K562 (cell line): ENCODE measurements at regions not wholly inside any gene's neighbourhood (a gene's known extent, or its start where the extent isn't known, plus 50 kb on each side); places are given as distances from the start of the nearest gene placed in this dataset.
A peak's percentile ranks its signal among the peaks of the same experiment; 100 is the strongest.

Source experiments
- CEBPG ChIP-seq, 3 experiments: fragments of 200-800 bp in 1 of 3; sonication (Bioruptor generic) in 1 of 3; sonication (generic) in 1 of 3; formaldehyde crosslinking in 1 of 3; IDR thresholded peaks in 2 of 3; conservative IDR thresholded peaks in 1 of 3; 2 replicates each; pipeline versions ENCODE4 v1.6.1 to v1.8.0; 2016 to 2022; ENCODE audit warnings: missing compliant biosample characterization in 2 of 3, missing genetic modification characterization in 2 of 3, mild to moderate bottlenecking in 1 of 3, missing genetic modification reagents in 1 of 3
- CHD1 ChIP-seq: fragments of 200-600 bp; sonication (generic); IDR thresholded peaks from one replicate; pipeline ENCODE4 v1.6.1; 2012; ENCODE audit warnings: mild to moderate bottlenecking, moderate library complexity, low read length, inconsistent platforms
- CXXC5 ChIP-seq: fragments of 250-450 bp; sonication (Bioruptor Pico); IDR thresholded peaks from 2 replicates; pipeline ENCODE4 v1.8.0; 2022; ENCODE audit warnings: inconsistent platforms, mild to moderate bottlenecking, moderate library complexity
- EP300 ChIP-seq: IDR thresholded peaks from 2 replicates; pipeline ENCODE4 v1.6.1; 2012; ENCODE audit warnings: low read length, improper control_type of control experiment
- KLF10 ChIP-seq: fragments of 250-450 bp; sonication (Bioruptor Pico); IDR thresholded peaks from 2 replicates; pipeline ENCODE4 v1.6.1; 2021; ENCODE audit warnings: matching md5 sums
- LEF1 ChIP-seq: fragments of 450-650 bp; IDR thresholded peaks from 2 replicates; pipeline ENCODE4 v1.6.1; 2016; ENCODE audit warnings: mild to moderate bottlenecking
- MEF2D ChIP-seq: conservative IDR thresholded peaks from 2 replicates; pipeline ENCODE4 v1.6.1; 2016; ENCODE audit warnings: low read depth, missing genetic modification characterization, missing compliant biosample characterization
- PYGO2 ChIP-seq: fragments of 450-650 bp; IDR thresholded peaks from 2 replicates; pipeline ENCODE4 v1.6.1; 2016; ENCODE audit warnings: mild to moderate bottlenecking, missing genetic modification characterization, moderate library complexity, missing compliant biosample characterization
- RBM14 ChIP-seq: fragments of 200-400 bp; formaldehyde crosslinking; IDR thresholded peaks from 2 replicates; pipeline ENCODE4 v1.6.1; 2018; ENCODE audit warnings: low read depth, mild to moderate bottlenecking, low read length, moderate library complexity, borderline replicate concordance; ENCODE audit not compliant: insufficient read depth
- SAP30 ChIP-seq: fragments of 200-600 bp; sonication (generic); IDR thresholded peaks from 2 replicates; pipeline ENCODE4 v1.6.1; 2012; ENCODE audit warnings: borderline replicate concordance, low read depth, mild to moderate bottlenecking, moderate library complexity, low read length, control low read depth, inconsistent platforms; ENCODE audit not compliant: insufficient read depth, poor library complexity, severe bottlenecking
- SRF ChIP-seq, 2 experiments: fragments of 250-450, 450-650 bp in 1 of 2; sonication (Bioruptor Pico) in 1 of 2; sonication (generic) in 1 of 2; formaldehyde crosslinking; IDR thresholded peaks; 2 replicates each; pipeline versions ENCODE4 v1.5.0 to v1.5.1; 2020 to 2022; ENCODE audit warnings: mild to moderate bottlenecking in 1 of 2, missing genetic modification reagents in 1 of 2
- TOE1 ChIP-seq, 2 experiments: fragments of 450-650 bp in 1 of 2; sonication (generic) in 1 of 2; formaldehyde crosslinking in 1 of 2; IDR thresholded peaks; 2 replicates each; pipeline versions ENCODE4 v1.7.1 to v1.8.0; 2016 to 2022; ENCODE audit warnings: borderline replicate concordance in 2 of 2, mild to moderate bottlenecking in 2 of 2, antibody characterized with exemption in 1 of 2, inconsistent platforms in 1 of 2, low read depth in 1 of 2, missing genetic modification reagents in 1 of 2, moderate library complexity in 1 of 2
- TRIM24 ChIP-seq, 2 experiments: fragments of 450-650 bp; IDR thresholded peaks; 2 replicates each; pipeline ENCODE4 v1.6.1; 2016
- ZFPM2 ChIP-seq: fragments of 250-450 bp; sonication (Bioruptor Pico); IDR thresholded peaks from 2 replicates; pipeline ENCODE4 v1.5.1; 2022; ENCODE audit warnings: mild to moderate bottlenecking
- ZNF212 ChIP-seq: fragments of 450-650 bp; formaldehyde crosslinking; IDR thresholded peaks from 2 replicates; pipeline ENCODE4 v1.4.0; 2020; ENCODE audit warnings: mild to moderate bottlenecking
- ZNF282 ChIP-seq: sonication (generic); formaldehyde crosslinking; IDR thresholded peaks from 2 replicates; pipeline ENCODE4 v1.8.1; 2023; ENCODE audit warnings: missing genetic modification reagents
- ZNF311 ChIP-seq: fragments of 250-450 bp; sonication (Bioruptor Pico); IDR thresholded peaks from 2 replicates; pipeline ENCODE4 v1.4.0; 2020; ENCODE audit warnings: mild to moderate bottlenecking, moderate library complexity
- TF ChIP-seq, protein P1 (sequence below): IDR thresholded peaks from 2 replicates; pipeline ENCODE4 v1.6.1; 2014; ENCODE audit warnings: antibody characterized with exemption
- TF ChIP-seq, protein P2 (sequence below): sonication (generic); formaldehyde crosslinking; IDR thresholded peaks from 2 replicates; pipeline ENCODE4 v1.8.0; 2022; ENCODE audit warnings: mild to moderate bottlenecking, missing genetic modification reagents
- TF ChIP-seq, protein P3 (sequence below), 2 experiments: fragments of 450-650 bp; IDR thresholded peaks; 2 replicates each; pipeline ENCODE4 v1.6.1; 2016

DNA sequence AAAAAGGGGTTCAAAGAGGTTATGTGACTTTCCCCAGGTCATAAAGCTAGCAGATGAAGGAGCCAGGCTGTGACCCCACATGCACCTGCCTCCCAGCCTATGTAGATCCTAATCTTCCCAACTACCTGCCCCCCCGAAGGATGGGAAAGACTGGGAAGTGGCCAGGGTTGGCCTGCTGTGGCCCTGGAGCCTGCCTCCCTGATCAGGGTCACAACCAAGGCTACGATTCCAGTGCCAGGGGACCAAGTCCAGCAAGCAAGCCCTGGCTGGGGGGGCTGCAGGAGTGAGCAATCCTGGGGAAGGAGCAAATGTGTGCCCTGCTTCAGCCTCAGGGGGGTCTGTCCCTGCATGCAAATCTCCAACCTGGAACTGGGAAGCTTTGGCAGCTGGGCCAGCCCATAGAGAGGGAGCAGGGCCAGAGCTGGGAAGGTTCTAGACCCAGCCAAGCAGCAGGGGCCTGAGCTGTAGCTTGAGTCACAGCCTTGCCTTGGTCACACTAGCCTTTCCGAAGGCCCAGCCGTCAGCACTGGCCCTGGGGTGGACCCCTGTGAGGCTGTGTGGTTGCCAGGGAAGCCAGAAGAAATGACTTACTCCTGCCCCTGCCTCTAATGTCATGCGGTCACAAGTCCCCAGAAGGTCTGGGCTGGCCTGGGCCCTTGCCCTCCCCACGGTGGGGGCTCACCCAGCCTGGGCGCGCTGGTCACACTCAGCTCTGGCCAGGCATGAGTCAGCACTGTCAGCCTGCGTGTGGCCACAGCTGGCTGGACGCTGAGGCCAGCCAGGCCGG, 96.4 kb upstream of the ZMIZ1 start (continued):
- TF ChIP-seq, protein P1, sequence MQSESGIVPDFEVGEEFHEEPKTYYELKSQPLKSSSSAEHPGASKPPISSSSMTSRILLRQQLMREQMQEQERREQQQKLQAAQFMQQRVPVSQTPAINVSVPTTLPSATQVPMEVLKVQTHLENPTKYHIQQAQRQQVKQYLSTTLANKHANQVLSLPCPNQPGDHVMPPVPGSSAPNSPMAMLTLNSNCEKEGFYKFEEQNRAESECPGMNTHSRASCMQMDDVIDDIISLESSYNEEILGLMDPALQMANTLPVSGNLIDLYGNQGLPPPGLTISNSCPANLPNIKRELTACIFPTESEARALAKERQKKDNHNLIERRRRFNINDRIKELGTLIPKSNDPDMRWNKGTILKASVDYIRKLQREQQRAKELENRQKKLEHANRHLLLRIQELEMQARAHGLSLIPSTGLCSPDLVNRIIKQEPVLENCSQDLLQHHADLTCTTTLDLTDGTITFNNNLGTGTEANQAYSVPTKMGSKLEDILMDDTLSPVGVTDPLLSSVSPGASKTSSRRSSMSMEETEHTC = no peak
- TF ChIP-seq, protein P2, sequence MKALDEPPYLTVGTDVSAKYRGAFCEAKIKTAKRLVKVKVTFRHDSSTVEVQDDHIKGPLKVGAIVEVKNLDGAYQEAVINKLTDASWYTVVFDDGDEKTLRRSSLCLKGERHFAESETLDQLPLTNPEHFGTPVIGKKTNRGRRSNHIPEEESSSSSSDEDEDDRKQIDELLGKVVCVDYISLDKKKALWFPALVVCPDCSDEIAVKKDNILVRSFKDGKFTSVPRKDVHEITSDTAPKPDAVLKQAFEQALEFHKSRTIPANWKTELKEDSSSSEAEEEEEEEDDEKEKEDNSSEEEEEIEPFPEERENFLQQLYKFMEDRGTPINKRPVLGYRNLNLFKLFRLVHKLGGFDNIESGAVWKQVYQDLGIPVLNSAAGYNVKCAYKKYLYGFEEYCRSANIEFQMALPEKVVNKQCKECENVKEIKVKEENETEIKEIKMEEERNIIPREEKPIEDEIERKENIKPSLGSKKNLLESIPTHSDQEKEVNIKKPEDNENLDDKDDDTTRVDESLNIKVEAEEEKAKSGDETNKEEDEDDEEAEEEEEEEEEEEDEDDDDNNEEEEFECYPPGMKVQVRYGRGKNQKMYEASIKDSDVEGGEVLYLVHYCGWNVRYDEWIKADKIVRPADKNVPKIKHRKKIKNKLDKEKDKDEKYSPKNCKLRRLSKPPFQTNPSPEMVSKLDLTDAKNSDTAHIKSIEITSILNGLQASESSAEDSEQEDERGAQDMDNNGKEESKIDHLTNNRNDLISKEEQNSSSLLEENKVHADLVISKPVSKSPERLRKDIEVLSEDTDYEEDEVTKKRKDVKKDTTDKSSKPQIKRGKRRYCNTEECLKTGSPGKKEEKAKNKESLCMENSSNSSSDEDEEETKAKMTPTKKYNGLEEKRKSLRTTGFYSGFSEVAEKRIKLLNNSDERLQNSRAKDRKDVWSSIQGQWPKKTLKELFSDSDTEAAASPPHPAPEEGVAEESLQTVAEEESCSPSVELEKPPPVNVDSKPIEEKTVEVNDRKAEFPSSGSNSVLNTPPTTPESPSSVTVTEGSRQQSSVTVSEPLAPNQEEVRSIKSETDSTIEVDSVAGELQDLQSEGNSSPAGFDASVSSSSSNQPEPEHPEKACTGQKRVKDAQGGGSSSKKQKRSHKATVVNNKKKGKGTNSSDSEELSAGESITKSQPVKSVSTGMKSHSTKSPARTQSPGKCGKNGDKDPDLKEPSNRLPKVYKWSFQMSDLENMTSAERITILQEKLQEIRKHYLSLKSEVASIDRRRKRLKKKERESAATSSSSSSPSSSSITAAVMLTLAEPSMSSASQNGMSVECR (CRISPR knock-in tag) = no peak
- TF ChIP-seq ZNF311 (CRISPR knock-in tag) (no peak), RBM14 (0 out of 2 replicates have a peak, but pooled peaks have one; percentile 63), ZNF282 (CRISPR knock-in tag) (no peak), CXXC5 (CRISPR knock-in tag) (peak; percentile 71), EP300 (0 out of 2 replicates have a peak, but pooled peaks have one; percentile 5), MEF2D (tag) (no peak; the same call in 1 of the 2 replicates), KLF10 (CRISPR knock-in tag) (no peak), CHD1 (no peak), TOE1 (IDR thresholded peaks at IDR 0.05; ENCODE audit: borderline replicate concordance) (no peak), TOE1 (CRISPR knock-in tag; IDR thresholded peaks at IDR 0.05; ENCODE audit: borderline replicate concordance, low read depth) (no peak), LEF1 (no peak), PYGO2 (tag) (no peak), CEBPG (CRISPR knock-in tag; IDR thresholded peaks at IDR 0.05) (no peak), CEBPG (tag; conservative IDR thresholded peaks at IDR 0.05 in 1 of 2, IDR thresholded peaks at IDR 0.05 in 1 of 2) (no peak), SAP30 (peak; percentile 9), ZFPM2 (no peak), SRF (CRISPR knock-in tag; IDR thresholded peaks at IDR 0.05) (0 out of 4 replicates have a peak, but pooled peaks of 1 of the 2 experiments have one; percentile 6), TRIM24 (IDR thresholded peaks at IDR 0.05) (peak in 1 of 2 experiments; percentile 37; a peak in 1 of 4 replicates), ZNF212 (CRISPR knock-in tag) (no peak; the same call in 1 of the 2 replicates)
- TF ChIP-seq, protein P3, sequence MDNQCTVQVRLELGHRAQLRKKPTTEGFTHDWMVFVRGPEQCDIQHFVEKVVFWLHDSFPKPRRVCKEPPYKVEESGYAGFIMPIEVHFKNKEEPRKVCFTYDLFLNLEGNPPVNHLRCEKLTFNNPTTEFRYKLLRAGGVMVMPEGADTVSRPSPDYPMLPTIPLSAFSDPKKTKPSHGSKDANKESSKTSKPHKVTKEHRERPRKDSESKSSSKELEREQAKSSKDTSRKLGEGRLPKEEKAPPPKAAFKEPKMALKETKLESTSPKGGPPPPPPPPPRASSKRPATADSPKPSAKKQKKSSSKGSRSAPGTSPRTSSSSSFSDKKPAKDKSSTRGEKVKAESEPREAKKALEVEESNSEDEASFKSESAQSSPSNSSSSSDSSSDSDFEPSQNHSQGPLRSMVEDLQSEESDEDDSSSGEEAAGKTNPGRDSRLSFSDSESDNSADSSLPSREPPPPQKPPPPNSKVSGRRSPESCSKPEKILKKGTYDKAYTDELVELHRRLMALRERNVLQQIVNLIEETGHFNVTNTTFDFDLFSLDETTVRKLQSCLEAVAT (IDR thresholded peaks at IDR 0.05) = no peak
